CD4-positive, CD25-positive, alpha-beta regulatory T cell (primary cell): ENCODE measurements at regions not wholly inside any gene's neighbourhood (a gene's known extent, or its start where the extent isn't known, plus 50 kb on each side); places are given as distances from the start of the nearest gene placed in this dataset.
"Not testable (repeated sequence)": the region's sequence is repeated elsewhere in the genome, so short reads cannot be mapped to it uniquely, and the experiment has no call there.

Experiments used
- ATAC-seq, 2 donors: fragments of 150-1000 bp; cut with Tn5 transposase; one replicate each; pipeline ENCODE4 v1.10.0; 2021; ENCODE audit warnings: low read depth in 2 of 2, moderate number of reproducible peaks in 2 of 2, moderate library complexity in 1 of 2
- DNase-seq, 3 donors: peaks; one replicate each; pipeline versions ENCODE4 v3.0.0 to v3.0.0-alpha.2; 2012 to 2022; ENCODE audit warnings: mixed read lengths in 1 of 3
- H3K27ac ChIP-seq: one replicate; pipeline ENCODE4 v1.7.0; 2013; ENCODE audit warnings: mild to moderate bottlenecking, low read length; ENCODE audit not compliant: insufficient read depth, poor library complexity, severe bottlenecking
- H3K27me3 ChIP-seq: one replicate; pipeline ENCODE4 v1.7.0; 2013; ENCODE audit warnings: low read length; ENCODE audit not compliant: control insufficient read depth, insufficient read depth
- H3K36me3 ChIP-seq: one replicate; pipeline ENCODE4 v1.7.0; 2013; ENCODE audit warnings: mild to moderate bottlenecking, low read length, moderate library complexity; ENCODE audit not compliant: control insufficient read depth, insufficient read depth
- H3K4me1 ChIP-seq: 2 replicates; pipeline ENCODE4 v1.7.0; 2013; ENCODE audit warnings: mild to moderate bottlenecking, low read length; ENCODE audit not compliant: insufficient read depth, control insufficient read depth, poor library complexity, severe bottlenecking
- H3K4me3 ChIP-seq: one replicate; pipeline ENCODE4 v1.7.0; 2013; ENCODE audit warnings: low read depth, mild to moderate bottlenecking, low read length, moderate library complexity
- H3K9me3 ChIP-seq, 2 experiments: 1 replicate in 1 of 2; 2 replicates in 1 of 2; pipeline ENCODE4 v1.7.0; 2013; ENCODE audit warnings: low read length in 2 of 2, mild to moderate bottlenecking in 1 of 2, moderate library complexity in 1 of 2; ENCODE audit not compliant: control insufficient read depth in 2 of 2
- H3K27ac Mint-ChIP-seq, 3 donors: one replicate each; pipeline ENCODE4 v1.8.0; 2020 to 2022; ENCODE audit warnings: mild to moderate bottlenecking in 3 of 3, mixed read lengths in 3 of 3, moderate library complexity in 2 of 3
- H3K27me3 Mint-ChIP-seq: one replicate; pipeline ENCODE4 v1.8.0; 2022; ENCODE audit warnings: mild to moderate bottlenecking, mixed read lengths
- H3K36me3 Mint-ChIP-seq: one replicate; pipeline ENCODE4 v1.8.0; 2020; ENCODE audit warnings: mixed read lengths
- H3K4me1 Mint-ChIP-seq, 4 donors: one replicate each; pipeline ENCODE4 v1.8.0; 2020 to 2022; ENCODE audit warnings: mixed read lengths in 4 of 4, mild to moderate bottlenecking in 1 of 4
- H3K4me3 Mint-ChIP-seq, 4 donors: one replicate each; pipeline ENCODE4 v1.8.0; 2020 to 2022; ENCODE audit warnings: mild to moderate bottlenecking in 4 of 4, mixed read lengths in 4 of 4, moderate library complexity in 3 of 4
- H3K9me3 Mint-ChIP-seq, 7 donors: one replicate each; pipeline ENCODE4 v1.8.0; 2020 to 2022; ENCODE audit warnings: mixed read lengths in 7 of 7, mild to moderate bottlenecking in 3 of 7, moderate library complexity in 2 of 7

DNA sequence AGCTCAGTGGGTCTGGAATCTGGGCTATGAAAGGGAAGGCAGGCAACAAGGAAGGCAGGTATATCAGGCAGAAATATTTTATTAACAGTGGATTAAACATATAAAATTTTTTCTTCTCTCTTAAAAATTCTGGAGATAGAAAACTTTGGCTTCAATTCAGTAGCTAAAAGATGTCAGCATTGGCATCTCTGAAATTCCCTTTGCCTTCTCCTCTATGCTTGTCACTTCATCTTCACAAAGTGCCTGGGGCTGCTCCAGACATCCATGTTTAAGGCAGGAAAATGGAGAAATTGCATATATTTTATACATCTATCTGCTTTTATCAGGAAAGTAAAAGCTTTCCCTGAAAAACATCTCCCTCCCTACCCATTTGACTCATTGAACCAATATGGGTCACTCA lies 894.1 kb upstream of the API5 start:
- no peak for DNase-seq
- no peak for ATAC-seq

GRCh38 chr11:42422090-42422489 lies 889.7 kb upstream of the API5 start:
- H3K36me3 ChIP-seq = no peaks in the 10 kb centered on the region
- H3K9me3 Mint-ChIP-seq = peaks cover 1 to 8% (median 3%) of the 10 kb centered on the region in 7 donors
- no peaks in the 10 kb centered on the region for H3K4me1 Mint-ChIP-seq
- no peaks in the 10 kb centered on the region for H3K9me3 ChIP-seq
- no peaks in the 10 kb centered on the region for H3K36me3 Mint-ChIP-seq
- H3K27me3 Mint-ChIP-seq = no peaks in the 10 kb centered on the region
- no peak overlapping the region for H3K4me3 Mint-ChIP-seq
- no peak overlapping the region for H3K27ac ChIP-seq
- H3K4me3 ChIP-seq = no peak overlapping the region
- no peak for ATAC-seq
- H3K27ac Mint-ChIP-seq = no peak overlapping the region
- H3K4me1 ChIP-seq = no peaks in the 10 kb centered on the region
- no peaks in the 10 kb centered on the region for H3K27me3 ChIP-seq
- DNase-seq = no peak

More for the DNA sequence above, 894.1 kb upstream of the API5 start:
- H3K4me1 ChIP-seq = no peaks in the 10 kb centered on the region
- no peak overlapping the region for H3K27ac Mint-ChIP-seq
- H3K27me3 Mint-ChIP-seq = no peaks in the 10 kb centered on the region
- peaks cover 0 to 12% (median 3%) of the 10 kb centered on the region in 7 donors for H3K9me3 Mint-ChIP-seq
- no peak overlapping the region for H3K4me3 Mint-ChIP-seq
- H3K27ac ChIP-seq = no peak overlapping the region
- no peak overlapping the region for H3K4me3 ChIP-seq
- no peaks in the 10 kb centered on the region for H3K9me3 ChIP-seq
- H3K27me3 ChIP-seq = no peaks in the 10 kb centered on the region
- no peaks in the 10 kb centered on the region for H3K36me3 ChIP-seq
- no peaks in the 10 kb centered on the region for H3K36me3 Mint-ChIP-seq
- H3K4me1 Mint-ChIP-seq = no peaks in the 10 kb centered on the region

- not testable (repeated sequence) for H3K4me3 Mint-ChIP-seq, DNase-seq, ATAC-seq, H3K4me3 ChIP-seq, H3K4me1 Mint-ChIP-seq, H3K27ac Mint-ChIP-seq, H3K9me3 ChIP-seq, H3K27me3 ChIP-seq, H3K36me3 Mint-ChIP-seq, H3K27me3 Mint-ChIP-seq, H3K36me3 ChIP-seq, H3K4me1 ChIP-seq, H3K27ac ChIP-seq
- H3K9me3 Mint-ChIP-seq = peaks cover 0 to 23% (median 7%) of the 10 kb centered on the region in 7 donors
Observed at GRCh38 chr11:42434911-42435310, 876.9 kb upstream of the API5 start.

GRCh38 chr11:42444406-42444805 lies 867.4 kb upstream of the API5 start:
- H3K4me1 ChIP-seq = no peaks in the 10 kb centered on the region
- H3K4me3 ChIP-seq = no peak overlapping the region
- no peaks in the 10 kb centered on the region for H3K27me3 ChIP-seq
- no peak overlapping the region for H3K27ac Mint-ChIP-seq
- no peaks in the 10 kb centered on the region for H3K27me3 Mint-ChIP-seq
- H3K4me1 Mint-ChIP-seq = no peaks in the 10 kb centered on the region
- no peak overlapping the region for H3K4me3 Mint-ChIP-seq
- no peaks in the 10 kb centered on the region for H3K36me3 Mint-ChIP-seq
- H3K9me3 Mint-ChIP-seq = peaks cover 0 to 34% (median 7%) of the 10 kb centered on the region in 7 donors
- DNase-seq (no peak), ATAC-seq (no peak)
- no peaks in the 10 kb centered on the region for H3K36me3 ChIP-seq
- H3K27ac ChIP-seq = no peak overlapping the region
- H3K9me3 ChIP-seq = peaks cover 0 to 4% of the 10 kb centered on the region in 2 experiments

GRCh38 chr11:42462558-42463310 lies 849.1 kb upstream of the API5 start:
- DNase-seq (no peak), ATAC-seq (no peak)
- no peak overlapping the region for H3K4me3 ChIP-seq
- no peaks in the 10 kb centered on the region for H3K4me1 ChIP-seq
- Mint-ChIP-seq H3K4me1 (no peaks in the 10 kb centered on the region), H3K4me3 (no peak overlapping the region), H3K27me3 (no peaks in the 10 kb centered on the region), H3K27ac (no peak overlapping the region), H3K9me3 (peaks cover 3 to 10% (median 8%) of the 10 kb centered on the region in 7 donors), H3K36me3 (no peaks in the 10 kb centered on the region)
- no peaks in the 10 kb centered on the region for H3K27me3 ChIP-seq
- H3K27ac ChIP-seq = no peak overlapping the region
- H3K36me3 ChIP-seq = no peaks in the 10 kb centered on the region
- H3K9me3 ChIP-seq = no peaks in the 10 kb centered on the region

GRCh38 chr11:42465623-42466022 lies 846.2 kb upstream of the API5 start:
- Histone ChIP-seq H3K4me3 (no peak overlapping the region), H3K27ac (no peak overlapping the region), H3K4me1 (no peaks in the 10 kb centered on the region), H3K9me3 (no peaks in the 10 kb centered on the region), H3K27me3 (no peaks in the 10 kb centered on the region), H3K36me3 (no peaks in the 10 kb centered on the region)
- Mint-ChIP-seq H3K9me3 (peaks cover 3 to 13% (median 8%) of the 10 kb centered on the region in 7 donors), H3K27me3 (no peaks in the 10 kb centered on the region), H3K27ac (no peak overlapping the region), H3K4me3 (no peak overlapping the region), H3K36me3 (no peaks in the 10 kb centered on the region), H3K4me1 (no peaks in the 10 kb centered on the region)
- DNase-seq = no peak
- ATAC-seq = no peak

DNA sequence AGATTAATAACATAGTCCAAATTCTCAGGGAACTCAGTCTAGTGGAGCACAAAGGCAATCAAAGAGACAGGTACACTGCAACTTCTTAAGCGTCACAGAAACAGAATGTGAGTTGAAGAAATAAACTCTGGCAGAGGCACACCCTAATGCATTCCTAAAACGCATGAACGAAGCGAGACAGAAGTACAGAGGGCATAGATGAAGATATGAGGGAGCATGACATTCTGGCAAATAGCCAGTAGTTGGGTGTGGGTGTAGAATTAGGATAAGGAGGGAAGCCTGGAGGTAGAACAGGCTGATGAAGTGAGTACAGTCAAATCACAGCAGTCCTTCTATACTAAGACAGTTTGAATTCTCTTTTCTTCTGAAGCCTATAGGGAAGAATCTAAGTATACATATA lies 838.7 kb upstream of the API5 start:
- no peaks in the 10 kb centered on the region for H3K4me1 ChIP-seq
- ATAC-seq (no peak), DNase-seq (no peak)
- no peaks in the 10 kb centered on the region for H3K36me3 ChIP-seq
- H3K4me3 ChIP-seq = no peak overlapping the region
- no peak overlapping the region for H3K27ac ChIP-seq
- Mint-ChIP-seq H3K27me3 (no peaks in the 10 kb centered on the region), H3K9me3 (peaks cover 2 to 9% (median 6%) of the 10 kb centered on the region in 7 donors), H3K4me1 (no peaks in the 10 kb centered on the region), H3K36me3 (no peaks in the 10 kb centered on the region), H3K27ac (no peak overlapping the region), H3K4me3 (no peak overlapping the region)
- no peaks in the 10 kb centered on the region for H3K27me3 ChIP-seq
- peaks cover 0 to 3% of the 10 kb centered on the region in 2 experiments for H3K9me3 ChIP-seq

DNA sequence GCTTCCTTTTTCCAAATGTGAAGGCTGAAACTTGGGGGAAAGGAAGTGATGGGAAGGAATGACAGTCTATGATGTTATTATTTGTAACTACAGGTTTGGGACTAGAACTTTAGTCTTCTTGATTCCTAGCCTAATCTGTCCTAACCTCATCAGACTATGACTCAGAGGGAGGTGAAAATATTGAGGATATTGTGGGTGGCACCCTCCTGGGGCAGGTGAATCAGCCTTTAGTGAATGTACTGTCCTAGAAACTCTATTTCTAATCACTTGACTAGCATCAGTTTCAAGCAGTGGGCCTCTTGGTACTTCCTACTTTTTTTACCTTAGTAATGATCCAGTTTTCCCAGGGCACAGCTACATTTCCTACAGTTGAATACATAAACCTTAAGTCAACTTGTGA lies 829.0 kb upstream of the API5 start:
- Mint-ChIP-seq H3K4me3 (no peak overlapping the region), H3K9me3 (peaks cover 2 to 38% (median 14%) of the 10 kb centered on the region in 7 donors), H3K27me3 (no peaks in the 10 kb centered on the region), H3K27ac (no peak overlapping the region), H3K36me3 (no peaks in the 10 kb centered on the region), H3K4me1 (no peaks in the 10 kb centered on the region)
- no peak for DNase-seq
- Histone ChIP-seq H3K4me1 (no peaks in the 10 kb centered on the region), H3K4me3 (no peak overlapping the region), H3K27ac (no peak overlapping the region), H3K27me3 (no peaks in the 10 kb centered on the region), H3K9me3 (no peaks in the 10 kb centered on the region), H3K36me3 (no peaks in the 10 kb centered on the region)
- ATAC-seq = no peak
